Suprapubic skin (tissue), 4 donors: ENCODE measurements at regions not wholly inside any gene's neighbourhood (a gene's known extent, or its start where the extent isn't known, plus 50 kb on each side); places are given as distances from the start of the nearest gene placed in this dataset.

Experiments used
- POLR2A ChIP-seq, 2 donors: fragments of 450-650 bp; IDR thresholded peaks; one replicate each; pipeline ENCODE4 v1.6.1; 2017; ENCODE audit warnings: antibody characterized with exemption in 2 of 2, mild to moderate bottlenecking in 2 of 2, moderate library complexity in 2 of 2
- POLR2AphosphoS5 ChIP-seq, 3 donors: sonication (generic); formaldehyde crosslinking; IDR thresholded peaks; one replicate each; pipeline ENCODE4 v1.6.1; 2017; ENCODE audit warnings: antibody characterized with exemption in 3 of 3
- TF ChIP-seq, protein P1 (sequence below), 2 donors: fragments of 200-600 bp in 1 of 2; fragments of 450-650 bp in 1 of 2; sonication (generic) in 1 of 2; IDR thresholded peaks; one replicate each; pipeline ENCODE4 v1.5.1; 2016 to 2019; ENCODE audit warnings: antibody characterized with exemption in 2 of 2, mild to moderate bottlenecking in 1 of 2, moderate library complexity in 1 of 2

DNA sequence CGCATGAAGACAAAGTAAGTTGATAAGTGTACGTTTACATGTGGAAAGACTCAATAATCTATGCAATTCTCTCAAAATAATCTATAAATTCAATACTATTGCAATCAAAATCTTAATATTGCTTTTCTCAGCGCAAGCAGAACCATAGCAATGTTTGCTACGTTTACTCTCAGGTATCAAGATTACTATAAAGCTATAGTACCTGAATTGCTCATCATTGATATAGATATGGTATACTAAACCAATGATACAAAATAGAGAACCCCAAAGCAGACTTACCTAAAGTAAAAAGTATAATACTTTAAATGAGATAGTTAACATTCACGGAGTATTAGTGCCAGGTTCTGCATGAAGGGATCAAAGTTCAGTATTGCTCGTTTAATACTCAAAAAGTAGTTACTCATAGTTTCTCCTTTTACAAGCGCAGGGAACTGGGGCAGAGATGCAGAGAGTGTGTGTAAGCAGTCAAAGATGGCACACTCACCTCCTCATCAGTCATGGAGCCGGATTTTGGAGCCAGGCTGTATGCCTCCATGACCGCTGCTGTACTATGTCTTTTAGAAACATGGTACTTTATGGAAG is 391.0 kb upstream of the ID2 start:
- TF ChIP-seq POLR2A (IDR thresholded peaks at IDR 0.05) (no peak), POLR2AphosphoS5 (IDR thresholded peaks at IDR 0.05) (no peak)
- TF ChIP-seq, protein P1, sequence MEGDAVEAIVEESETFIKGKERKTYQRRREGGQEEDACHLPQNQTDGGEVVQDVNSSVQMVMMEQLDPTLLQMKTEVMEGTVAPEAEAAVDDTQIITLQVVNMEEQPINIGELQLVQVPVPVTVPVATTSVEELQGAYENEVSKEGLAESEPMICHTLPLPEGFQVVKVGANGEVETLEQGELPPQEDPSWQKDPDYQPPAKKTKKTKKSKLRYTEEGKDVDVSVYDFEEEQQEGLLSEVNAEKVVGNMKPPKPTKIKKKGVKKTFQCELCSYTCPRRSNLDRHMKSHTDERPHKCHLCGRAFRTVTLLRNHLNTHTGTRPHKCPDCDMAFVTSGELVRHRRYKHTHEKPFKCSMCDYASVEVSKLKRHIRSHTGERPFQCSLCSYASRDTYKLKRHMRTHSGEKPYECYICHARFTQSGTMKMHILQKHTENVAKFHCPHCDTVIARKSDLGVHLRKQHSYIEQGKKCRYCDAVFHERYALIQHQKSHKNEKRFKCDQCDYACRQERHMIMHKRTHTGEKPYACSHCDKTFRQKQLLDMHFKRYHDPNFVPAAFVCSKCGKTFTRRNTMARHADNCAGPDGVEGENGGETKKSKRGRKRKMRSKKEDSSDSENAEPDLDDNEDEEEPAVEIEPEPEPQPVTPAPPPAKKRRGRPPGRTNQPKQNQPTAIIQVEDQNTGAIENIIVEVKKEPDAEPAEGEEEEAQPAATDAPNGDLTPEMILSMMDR (IDR thresholded peaks at IDR 0.05) = no peak
